VCaP (cell line): ENCODE measurements at regions not wholly inside any gene's neighbourhood (a gene's known extent, or its start where the extent isn't known, plus 50 kb on each side); places are given as distances from the start of the nearest gene placed in this dataset.

Experiments
- H3K27ac ChIP-seq: fragments of 450-650 bp; 2 replicates; pipeline ENCODE4 v1.5.1; 2017
- CTCF ChIP-seq: fragments of 450-650 bp; conservative IDR thresholded peaks from 2 replicates; pipeline ENCODE4 v1.5.1; 2017; ENCODE audit warnings: mild to moderate bottlenecking, moderate library complexity

- H3K27ac ChIP-seq, result no peak overlapping the region
- TF ChIP-seq CTCF, result no peak
These were observed 140.0 kb upstream of the SGK1 start for GRCh38 chr6:134457941-134458340.

DNA sequence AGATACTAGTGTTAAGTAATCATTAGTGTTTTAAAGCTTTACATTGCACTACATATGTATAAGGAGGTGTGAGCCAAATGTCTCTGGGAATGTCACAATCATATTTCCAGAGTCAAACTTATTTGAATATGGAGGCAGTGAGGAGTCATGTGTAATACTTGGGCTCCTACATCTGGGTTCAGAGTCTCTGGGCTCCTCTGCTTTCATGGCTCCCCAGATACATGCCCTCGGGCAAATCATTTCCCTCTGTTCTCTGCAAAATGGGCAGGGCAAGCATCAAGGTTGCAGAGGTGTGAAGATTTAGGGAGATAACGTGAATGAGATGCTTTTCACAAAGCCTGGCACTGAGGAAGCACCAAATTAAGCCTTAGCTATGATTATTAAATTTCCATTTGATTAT is 138.3 kb upstream of the SGK1 start:
- H3K27ac ChIP-seq, result no peak overlapping the region
- no peak for TF ChIP-seq CTCF

GRCh38 chr6:134455319-134455718 is 137.4 kb upstream of the SGK1 start:
- TF ChIP-seq CTCF, result no peak
- H3K27ac ChIP-seq, result peak overlapping the region; percentile 66; the same call in 1 of the 2 replicates

GRCh38 chr6:134454794-134455193 is 136.9 kb upstream of the SGK1 start:
- H3K27ac ChIP-seq, result peak overlapping the region; percentile 66
- TF ChIP-seq CTCF, result no peak

- TF ChIP-seq CTCF, result no peak
- peak overlapping the region; percentile 66 for H3K27ac ChIP-seq
These were observed 136.0 kb upstream of the SGK1 start for GRCh38 chr6:134453792-134454510.

GRCh38 chr6:134452906-134453305 is 135.0 kb upstream of the SGK1 start:
- H3K27ac ChIP-seq, result no peak overlapping the region
- no peak for TF ChIP-seq CTCF

GRCh38 chr6:134451529-134451928 is 133.6 kb upstream of the SGK1 start:
- TF ChIP-seq CTCF, result no peak
- H3K27ac ChIP-seq, result no peak overlapping the region
